GM12878 (cell line): ENCODE measurements at regions not wholly inside any gene's neighbourhood (a gene's known extent, or its start where the extent isn't known, plus 50 kb on each side); places are given as distances from the start of the nearest gene placed in this dataset.

Experiments used
- ATAC-seq: fragments of 200-7000 bp; cut with Tn5 transposase; 3 replicates; pipeline ENCODE4 v1.9.1; 2020; ENCODE audit warnings: mild to moderate bottlenecking, moderate library complexity
- BruUV-seq: library from RNA; stranded (reverse); fragments of 400-500 nt; replicated peaks from 2 replicates; lab custom pipeline; 2021; lab: Mats Ljungman, UMichigan
- CTCF ChIA-PET: fragments of 300-600 bp; sonication (Branson Sonifier 250); formaldehyde crosslinking; extraction: SDS; loops from one replicate; lab custom pipeline; 2021; ENCODE audit warnings: inconsistent platforms; lab: Yijun Ruan, JAX
- POLR2A ChIA-PET: fragments of 350-600 bp; formaldehyde crosslinking; extraction: SDS; loops from one replicate; lab custom pipeline; 2021; ENCODE audit warnings: inconsistent platforms; lab: Charles Lee
- RAD21 ChIA-PET: fragments of 300-600 bp; sonication (Branson Sonifier 250); formaldehyde crosslinking; loops from one replicate; lab custom pipeline; 2023; ENCODE audit warnings: antibody characterized with exemption; ENCODE audit not compliant: unreplicated experiment; lab: Charles Lee
- SMC1A ChIA-PET: fragments of 300-600 bp; sonication (Branson Sonifier 250); formaldehyde crosslinking; loops from one replicate; lab custom pipeline; 2023; ENCODE audit not compliant: unreplicated experiment, uncharacterized antibody; lab: Charles Lee
- DNase-seq: peaks from one replicate; pipeline ENCODE4 v3.0.0-alpha.2; 2011; ENCODE audit warnings: low read depth, low spot score
- FAIRE-seq: peaks from 3 replicates; lab custom pipeline; 2011; peaks lifted over from hg19 to GRCh38; lab: Jason Lieb, UNC
- H2AFZ ChIP-seq: 2 replicates; pipeline ENCODE4 v1.6.0; 2011; ENCODE audit warnings: low read depth, low read length, control low read depth; ENCODE audit not compliant: control insufficient read depth
- H3K27ac ChIP-seq: 2 replicates; pipeline ENCODE4 v1.5.1; 2011; ENCODE audit warnings: control low read depth; ENCODE audit not compliant: control insufficient read depth, insufficient read depth
- H3K27me3 ChIP-seq, 2 experiments: replicated peaks in 1 of 2; 2 replicates each; pipeline versions ENCODE4 v1.6.0 to v1.6.1; 2011; ENCODE audit warnings: low read length in 1 of 2; ENCODE audit not compliant: control insufficient read depth in 2 of 2, insufficient read depth in 2 of 2
- H3K36me3 ChIP-seq, 2 experiments: 2 replicates each; pipeline ENCODE4 v1.5.1; 2011; ENCODE audit warnings: low read length in 1 of 2; ENCODE audit not compliant: control insufficient read depth in 2 of 2, insufficient read depth in 2 of 2
- H3K4me1 ChIP-seq: 2 replicates; pipeline ENCODE4 v1.6.1; 2011; ENCODE audit warnings: mild to moderate bottlenecking, low read length, moderate library complexity, mixed read lengths; ENCODE audit not compliant: control insufficient read depth, insufficient read depth
- H3K4me2 ChIP-seq: 2 replicates; pipeline ENCODE4 v1.6.0; 2011; ENCODE audit warnings: control low read depth; ENCODE audit not compliant: control insufficient read depth, insufficient read depth
- H3K4me3 ChIP-seq: fragments of 200-600 bp; sonication (generic); 2 replicates; pipeline ENCODE4 v1.5.1; 2016
- H3K79me2 ChIP-seq: 2 replicates; pipeline ENCODE4 v1.6.0; 2011; ENCODE audit warnings: low read length; ENCODE audit not compliant: control insufficient read depth, insufficient read depth
- H3K9ac ChIP-seq: 2 replicates; pipeline ENCODE4 v1.8.0; 2011; ENCODE audit warnings: low read length, control low read depth, mixed read lengths; ENCODE audit not compliant: control insufficient read depth, insufficient read depth
- H3K9me3 ChIP-seq: replicated peaks from 3 replicates; pipeline ENCODE4 v1.5.1; 2011; ENCODE audit warnings: mild to moderate bottlenecking, low read length; ENCODE audit not compliant: control insufficient read depth, insufficient read depth
- H4K20me1 ChIP-seq: 2 replicates; pipeline ENCODE4 v1.6.0; 2011; ENCODE audit not compliant: control insufficient read depth, insufficient read depth
- BHLHE40 ChIP-seq, 2 experiments: fragments of 450-650 bp in 1 of 2; IDR thresholded peaks; 2 replicates each; pipeline ENCODE4 v1.6.1; 2011 to 2017; ENCODE audit warnings: low read depth in 2 of 2, borderline replicate concordance in 1 of 2, improper control_type of control experiment in 1 of 2, low read length in 1 of 2, mild to moderate bottlenecking in 1 of 2
- NKRF ChIP-seq: fragments of 450-650 bp; conservative IDR thresholded peaks from 2 replicates; pipeline ENCODE4 v1.6.1; 2017; ENCODE audit warnings: mild to moderate bottlenecking, moderate library complexity
- PAX8 ChIP-seq: fragments of 450-650 bp; IDR thresholded peaks from 2 replicates; pipeline ENCODE4 v1.6.1; 2017; ENCODE audit warnings: mild to moderate bottlenecking, moderate library complexity
- PKNOX1 ChIP-seq: fragments of 450-650 bp; IDR thresholded peaks from 2 replicates; pipeline ENCODE4 v1.6.1; 2016; ENCODE audit warnings: mild to moderate bottlenecking
- USF1 ChIP-seq: IDR thresholded peaks from 2 replicates; pipeline ENCODE4 v1.6.1; 2011; ENCODE audit warnings: borderline replicate concordance, low read depth, mild to moderate bottlenecking, moderate library complexity, mixed read lengths, low read length; ENCODE audit not compliant: insufficient read depth; ENCODE audit errors: extremely low read length
- WRNIP1 ChIP-seq: IDR thresholded peaks from 2 replicates; pipeline ENCODE4 v1.6.1; 2011; ENCODE audit warnings: low read depth, low read length, improper control_type of control experiment, borderline replicate concordance
- ZBTB33 ChIP-seq: fragments of 450-650 bp; IDR thresholded peaks from 2 replicates; pipeline ENCODE4 v1.6.1; 2017; ENCODE audit warnings: mild to moderate bottlenecking
- ZBTB40 ChIP-seq: fragments of 450-650 bp; IDR thresholded peaks from 2 replicates; pipeline ENCODE4 v1.6.1; 2016; ENCODE audit warnings: mild to moderate bottlenecking, moderate library complexity, borderline replicate concordance
- ZNF207 ChIP-seq: fragments of 450-650 bp; IDR thresholded peaks from 2 replicates; pipeline ENCODE4 v1.6.1; 2014; ENCODE audit warnings: antibody characterized with exemption, mild to moderate bottlenecking, borderline replicate concordance
- ZNF217 ChIP-seq: fragments of 450-650 bp; IDR thresholded peaks from 2 replicates; pipeline ENCODE4 v1.6.1; 2017; ENCODE audit warnings: antibody characterized with exemption, mild to moderate bottlenecking
- ZZZ3 ChIP-seq: IDR thresholded peaks from 2 replicates; pipeline ENCODE4 v1.6.1; 2011; ENCODE audit warnings: low read depth; ENCODE audit not compliant: control insufficient read depth, insufficient read length
- WGBS: methylation state at CpG from one replicate; pipeline ENCODE4 v1.1.6; 2016; ENCODE audit warnings: low lambda C conversion rate; ENCODE audit not compliant: insufficient replicate concordance, insufficient coverage; ENCODE audit errors: missing lambda C conversion rate; 5-methylcytosine and 5-hydroxymethylcytosine counted together
- in situ Hi-C: fragments of 300-500 bp; cut with MboI; formaldehyde crosslinking; loops from 9 replicates; pipeline ENCODE4 v1.14.3; 2018; ENCODE audit warnings: mixed read lengths
- intact Hi-C: fragments of 100-400 bp; cut with micrococcal nuclease; formaldehyde crosslinking; loops from one replicate; pipeline ENCODE4 v1.14.2; 2022; ENCODE audit not compliant: unreplicated experiment

GRCh38 chr6:159427335-159427734, 258.1 kb downstream of the FNDC1 start:
- no peaks in the 10 kb centered on the region; a peak in 1 of 4 replicates for H3K27me3 ChIP-seq
- POLR2A ChIA-PET, result no interaction called here
- H4K20me1 ChIP-seq, result no peaks in the 10 kb centered on the region
- no TSS peak for BruUV-seq
- in situ Hi-C loops (no loop called here), intact Hi-C loops (no loop called here)
- WGBS, result 14% methylated on average over 5 of the region's 5 CpGs
- FAIRE-seq (no peak), DNase-seq (no peak), ATAC-seq (no peak)
- no peak overlapping the region for H3K4me3 ChIP-seq
- H3K4me1 ChIP-seq, result no peaks in the 10 kb centered on the region
- H3K36me3 ChIP-seq, result no peaks in the 10 kb centered on the region
- H3K9ac ChIP-seq, result no peak overlapping the region
- RAD21 ChIA-PET, result no interaction called here
- CTCF ChIA-PET, result no interaction called here
- no peaks in the 10 kb centered on the region for H3K79me2 ChIP-seq
- no peak overlapping the region for H3K27ac ChIP-seq
- no peak overlapping the region for H3K4me2 ChIP-seq
- no peaks in the 10 kb centered on the region; the same call in 2 of the 3 replicates for H3K9me3 ChIP-seq
- no peak overlapping the region for H2AFZ ChIP-seq
- SMC1A ChIA-PET, result no interaction called here
- no peak for TF ChIP-seq ZBTB40
- TF ChIP-seq NKRF, result no peak
- no peak for TF ChIP-seq PAX8
- TF ChIP-seq PKNOX1, result no peak
- TF ChIP-seq ZNF207, result no peak
- TF ChIP-seq ZZZ3, result no peak
- no peak for TF ChIP-seq BHLHE40 (IDR thresholded peaks at IDR 0.05; ENCODE audit: borderline replicate concordance in 1 of 2, low read depth in 2 of 2, low read length in 1 of 2)
- no peak for TF ChIP-seq USF1
- no peak for TF ChIP-seq WRNIP1
- TF ChIP-seq ZBTB33, result no peak
- no peak for TF ChIP-seq ZNF217
